HUDEP-2 (cell line): ENCODE measurements at regions not wholly inside any gene's neighbourhood (a gene's known extent, or its start where the extent isn't known, plus 50 kb on each side); places are given as distances from the start of the nearest gene placed in this dataset.
"Not testable (repeated sequence)": the region's sequence is repeated elsewhere in the genome, so short reads cannot be mapped to it uniquely, and the experiment has no call there.

Experiments used
- DNase-seq, 76 experiments: peaks; one replicate each; lab custom pipeline; 2025; ENCODE audit not compliant: unreplicated experiment in 76 of 76; lab: John Stamatoyannopoulos, UW

- no peak for DNase-seq
These were observed 264.5 kb upstream of the LRP1B start for GRCh38 chr2:142395291-142395690.

GRCh38 chr2:142380372-142380771 is 249.6 kb upstream of the LRP1B start:
- DNase-seq: no peak

GRCh38 chr2:142362069-142362468 is 231.3 kb upstream of the LRP1B start:
- DNase-seq: not testable (repeated sequence)

GRCh38 chr2:142347751-142348150 is 216.9 kb upstream of the LRP1B start:
- DNase-seq: no peak

- DNase-seq: no peak
These were observed 208.4 kb upstream of the LRP1B start for GRCh38 chr2:142339261-142339660.

- no peak for DNase-seq
These were observed 201.4 kb upstream of the LRP1B start for GRCh38 chr2:142332196-142332595.

- DNase-seq: no peak
These were observed 199.6 kb upstream of the LRP1B start for GRCh38 chr2:142330458-142330857.

GRCh38 chr2:142325870-142326269 is 195.1 kb upstream of the LRP1B start:
- no peak for DNase-seq

GRCh38 chr2:142323206-142323605 is 192.4 kb upstream of the LRP1B start:
- no peak for DNase-seq

- DNase-seq: no peak
These were observed 191.0 kb upstream of the LRP1B start for GRCh38 chr2:142321706-142322280.

GRCh38 chr2:142320067-142320466 is 189.3 kb upstream of the LRP1B start:
- DNase-seq: no peak

GRCh38 chr2:142316049-142316448 is 185.2 kb upstream of the LRP1B start:
- no peak for DNase-seq

GRCh38 chr2:142315346-142315745 is 184.5 kb upstream of the LRP1B start:
- DNase-seq: no peak

GRCh38 chr2:142314164-142314563 is 183.3 kb upstream of the LRP1B start:
- no peak for DNase-seq

GRCh38 chr2:142310530-142310929 is 179.7 kb upstream of the LRP1B start:
- no peak for DNase-seq

GRCh38 chr2:142308744-142309143 is 177.9 kb upstream of the LRP1B start:
- DNase-seq: no peak

- DNase-seq: no peak
These were observed 176.8 kb upstream of the LRP1B start for GRCh38 chr2:142307616-142308115.

- DNase-seq: no peak
These were observed 176.3 kb upstream of the LRP1B start for GRCh38 chr2:142307086-142307485.

- DNase-seq: no peak
These were observed 175.3 kb upstream of the LRP1B start for GRCh38 chr2:142306131-142306530.

- no peak for DNase-seq
These were observed 169.7 kb upstream of the LRP1B start for GRCh38 chr2:142300517-142300916.

- DNase-seq: no peak
These were observed 168.2 kb upstream of the LRP1B start for GRCh38 chr2:142299021-142299420.

- no peak for DNase-seq
These were observed 163.4 kb upstream of the LRP1B start for GRCh38 chr2:142294225-142294624.

GRCh38 chr2:142291969-142292368 is 161.2 kb upstream of the LRP1B start:
- DNase-seq: no peak
